Activated naive CD4-positive, alpha-beta T cell treated with anti-CD3 and anti-CD28 coated beads, Interleukin-2, amount 50 U/mL, for 16 hours (primary cell): ENCODE measurements at regions not wholly inside any gene's neighbourhood (a gene's known extent, or its start where the extent isn't known, plus 50 kb on each side); places are given as distances from the start of the nearest gene placed in this dataset.
"Not testable (repeated sequence)": the region's sequence is repeated elsewhere in the genome, so short reads cannot be mapped to it uniquely, and the experiment has no call there.

ENCODE experiments used
- DNase-seq: peaks from one replicate; pipeline ENCODE4 v3.0.0-alpha.2; 2020

DNA sequence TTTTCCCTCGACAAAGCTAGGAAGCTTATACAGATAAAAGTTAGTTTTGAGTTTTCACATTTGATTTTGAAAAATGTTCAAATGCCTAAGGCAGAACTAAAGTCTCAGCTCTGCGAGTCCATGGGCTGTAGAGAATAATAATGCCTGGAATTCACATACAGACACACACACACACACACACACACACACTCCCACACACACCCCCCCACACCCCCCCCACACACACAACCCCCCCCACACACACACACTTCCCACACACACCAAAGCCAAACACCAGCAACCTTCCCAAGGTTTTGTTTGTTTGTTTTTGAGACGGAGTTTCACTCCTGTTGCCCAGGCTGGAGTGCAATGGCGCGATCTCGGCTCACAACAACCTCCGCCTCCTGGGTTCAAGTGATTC lies 62.8 kb upstream of the EIF5 start:
- no peak for DNase-seq

DNA sequence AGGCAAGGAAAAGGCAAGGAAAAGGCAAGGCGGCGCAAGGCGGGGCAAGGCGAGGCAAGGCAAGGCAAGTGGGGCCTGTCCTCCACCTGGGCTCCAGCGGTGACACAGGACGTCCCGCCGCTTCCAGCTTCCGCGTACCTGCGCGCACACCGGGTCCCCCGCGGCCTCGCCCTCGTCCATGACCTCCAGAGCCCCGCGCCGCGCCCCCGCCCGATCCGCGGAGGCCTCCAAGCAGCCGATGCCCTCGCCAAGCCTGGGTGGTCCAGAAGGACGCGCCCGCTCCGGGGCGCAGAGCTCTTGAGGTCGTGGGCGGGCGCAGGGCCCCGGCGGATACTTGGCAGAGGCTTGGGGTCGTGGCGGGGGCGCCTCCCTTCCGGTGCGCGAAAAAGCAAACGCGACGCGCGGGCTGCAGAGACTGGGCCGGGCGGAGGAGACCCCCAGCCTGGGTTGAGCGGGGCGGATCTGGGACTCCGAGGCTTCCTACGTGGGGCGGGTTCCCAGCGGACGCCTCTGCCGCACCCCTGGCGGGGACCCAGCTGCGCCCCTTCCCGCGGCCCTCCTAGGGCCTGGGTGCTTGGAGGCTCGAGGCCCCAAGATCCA lies 60.8 kb upstream of the EIF5 start:
- no peak for DNase-seq

DNA sequence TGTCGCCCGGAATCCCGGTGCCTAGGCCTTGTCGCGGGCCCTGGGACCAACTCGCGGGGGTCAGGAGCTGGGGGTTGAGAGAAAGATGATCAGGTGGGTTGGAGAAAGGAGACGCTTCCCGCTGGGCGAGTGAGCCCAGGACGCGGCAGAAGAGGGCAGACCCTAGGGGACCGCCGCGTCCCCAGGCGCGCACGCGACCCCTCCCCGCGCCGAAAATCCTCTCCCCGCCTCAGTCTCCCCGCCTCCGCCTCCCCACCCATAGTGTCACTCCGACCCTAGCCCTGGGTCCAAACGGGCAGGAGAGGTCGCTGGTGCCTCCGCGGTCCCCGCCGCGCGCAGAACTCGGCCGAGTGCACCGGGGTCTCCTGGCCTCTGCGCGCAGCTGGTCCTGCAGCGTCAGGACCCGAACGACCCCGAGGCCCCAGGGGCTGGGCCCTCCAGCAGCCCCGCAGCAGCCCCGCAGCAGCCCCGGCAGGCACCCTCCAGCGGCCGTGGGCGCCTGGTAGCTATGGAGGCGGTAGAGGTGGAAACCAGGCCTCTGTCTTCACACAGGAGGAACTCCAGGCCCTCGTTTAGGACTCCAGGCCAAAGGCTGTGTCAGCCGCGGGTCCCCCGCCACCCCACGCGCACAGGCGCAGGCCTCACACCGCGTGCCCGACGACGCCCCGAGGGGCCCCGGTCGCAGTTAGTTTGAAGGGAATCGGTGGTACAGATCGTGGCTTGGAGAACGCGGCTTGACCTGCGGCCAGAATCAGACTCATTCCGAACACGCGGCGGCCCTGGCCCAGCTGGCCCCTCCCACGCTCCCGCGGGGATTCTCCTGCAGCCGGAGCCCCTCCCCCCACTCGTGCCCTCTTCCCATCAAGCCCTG lies 60.1 kb upstream of the EIF5 start:
- no peak for DNase-seq

GRCh38 chr14:103275000-103275399 lies 59.0 kb upstream of the EIF5 start:
- DNase-seq: no peak

GRCh38 chr14:103277931-103278330 lies 56.1 kb upstream of the EIF5 start:
- no peak for DNase-seq

GRCh38 chr14:103279142-103280025 lies 54.7 kb upstream of the EIF5 start:
- no peak for DNase-seq

- no peak for DNase-seq
These were observed 53.6 kb upstream of the EIF5 start for GRCh38 chr14:103280278-103280928.

DNA sequence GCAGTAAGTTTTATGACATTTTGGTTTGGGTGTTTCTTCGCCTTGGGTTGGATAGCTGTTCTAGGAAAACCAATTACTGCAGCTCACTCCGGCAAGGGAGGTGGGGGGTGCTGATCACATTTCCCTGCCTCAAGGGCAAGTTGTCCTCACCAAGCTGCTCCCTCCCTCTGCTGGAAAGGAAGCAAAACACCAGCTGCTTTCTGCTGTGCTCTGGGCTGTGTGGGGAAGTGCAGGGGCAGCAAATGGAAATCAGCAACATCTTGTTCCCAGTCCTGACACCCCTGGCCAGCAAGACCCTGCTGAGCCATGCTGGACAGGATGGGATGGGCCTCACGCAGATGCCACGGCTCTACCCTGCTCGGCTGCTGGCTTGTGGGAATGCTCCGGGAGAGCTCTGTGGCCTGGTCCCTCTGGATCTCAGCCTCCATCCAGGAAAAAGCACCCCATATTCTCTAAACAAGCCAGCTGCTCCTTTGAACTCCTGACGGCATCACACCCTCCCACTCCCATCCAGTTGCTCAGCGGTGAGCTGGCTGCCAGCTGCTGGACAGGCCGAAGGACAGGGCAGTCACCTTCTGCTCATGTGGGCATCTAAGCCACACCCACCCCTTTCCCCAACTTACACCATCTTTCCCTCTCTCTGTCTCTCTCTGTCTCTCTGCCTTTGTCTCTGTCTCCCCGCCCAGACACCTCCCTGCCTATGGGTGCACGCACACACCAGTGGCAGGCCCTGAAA lies 52.4 kb upstream of the EIF5 start:
- no peak for DNase-seq

DNA sequence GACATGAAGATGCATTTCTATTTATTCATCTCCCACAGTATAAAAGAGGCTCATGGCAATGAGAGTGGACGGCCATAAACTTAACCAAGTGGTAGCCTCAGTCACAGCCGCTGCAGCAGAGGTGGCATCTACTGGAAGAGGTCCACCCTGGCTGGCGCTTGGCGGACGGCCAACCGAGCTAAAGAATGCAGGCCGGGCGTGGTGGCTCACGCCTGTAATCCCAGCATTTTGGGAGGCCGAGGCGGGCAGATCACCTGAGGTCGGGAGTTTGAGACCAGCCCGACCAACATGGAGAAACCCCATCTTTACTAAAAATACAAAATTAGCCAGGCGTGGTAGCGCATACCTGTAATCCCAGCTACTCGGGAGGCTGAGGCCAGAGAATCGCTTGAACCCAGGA lies 51.7 kb upstream of the EIF5 start:
- DNase-seq: not testable (repeated sequence)

DNA sequence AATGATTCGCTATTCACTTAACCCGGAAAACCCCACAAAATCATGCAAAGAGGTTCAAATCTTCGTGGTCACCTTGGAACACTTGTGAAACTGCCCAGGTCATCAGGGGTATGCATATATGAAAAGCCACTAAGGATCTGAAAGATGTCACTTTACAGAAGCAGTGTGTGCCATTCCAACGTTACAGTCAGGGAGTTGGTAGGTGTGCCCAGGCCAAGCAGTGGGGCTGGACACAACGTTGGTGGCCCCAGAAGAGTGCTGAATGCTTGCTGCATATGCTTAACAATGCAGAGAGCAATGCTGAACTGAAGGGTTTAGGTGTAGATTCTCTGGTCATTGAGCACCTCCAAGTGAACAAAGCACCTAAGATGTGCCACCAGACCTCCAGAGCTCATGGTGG lies 51.1 kb upstream of the EIF5 start:
- DNase-seq: no peak

- no peak for DNase-seq
These were observed 50.1 kb upstream of the EIF5 start for GRCh38 chr14:103283916-103284315.
